GM23338 (cell line): ENCODE measurements at regions not wholly inside any gene's neighbourhood (a gene's known extent, or its start where the extent isn't known, plus 50 kb on each side); places are given as distances from the start of the nearest gene placed in this dataset.

Experiments used
- ATAC-seq: fragments of 200-7000 bp; cut with Tn5 transposase; 3 replicates; pipeline ENCODE4 v1.9.1; 2020
- DNase-seq: peaks from one replicate; pipeline ENCODE4 v3.0.0-alpha.2; 2015; ENCODE audit warnings: low spot score
- H2AFZ ChIP-seq: fragments of 200-600 bp; sonication (generic); 2 replicates; pipeline ENCODE4 v1.8.0; 2016; ENCODE audit warnings: antibody characterized with exemption, mild to moderate bottlenecking, moderate library complexity
- H3F3A ChIP-seq: fragments of 200-600 bp; sonication (generic); replicated peaks from 2 replicates; pipeline ENCODE4 v1.8.0; 2017; ENCODE audit warnings: antibody characterized with exemption, mixed run types, low read depth
- H3K27ac ChIP-seq: fragments of 200-600 bp; sonication (generic); 2 replicates; pipeline ENCODE4 v1.6.1; 2016; ENCODE audit warnings: low read depth
- H3K27me3 ChIP-seq: fragments of 200-600 bp; sonication (generic); 2 replicates; pipeline ENCODE4 v1.8.0; 2016; ENCODE audit warnings: mild to moderate bottlenecking, mixed run types, moderate library complexity; ENCODE audit not compliant: insufficient read depth
- H3K36me3 ChIP-seq: fragments of 200-600 bp; sonication (generic); 2 replicates; pipeline ENCODE4 v1.8.0; 2016; ENCODE audit warnings: mild to moderate bottlenecking; ENCODE audit not compliant: insufficient read depth
- H3K4me1 ChIP-seq: fragments of 200-600 bp; sonication (generic); 2 replicates; pipeline ENCODE4 v1.8.0; 2016; ENCODE audit warnings: mild to moderate bottlenecking, moderate library complexity; ENCODE audit not compliant: insufficient read depth
- H3K4me2 ChIP-seq: fragments of 200-600 bp; sonication (generic); 2 replicates; pipeline ENCODE4 v1.7.1; 2017; ENCODE audit warnings: mixed run types
- H3K4me3 ChIP-seq: fragments of 200-600 bp; sonication (generic); 2 replicates; pipeline ENCODE4 v1.6.1; 2016; ENCODE audit warnings: mixed run types
- H3K79me2 ChIP-seq: fragments of 200-600 bp; sonication (generic); replicated peaks from 2 replicates; pipeline ENCODE4 v1.8.0; 2017; ENCODE audit warnings: mild to moderate bottlenecking; ENCODE audit not compliant: insufficient read depth
- H3K9me2 ChIP-seq: fragments of 200-600 bp; sonication (generic); 2 replicates; pipeline ENCODE4 v1.8.0; 2017; ENCODE audit not compliant: insufficient read depth
- H4K20me1 ChIP-seq: fragments of 200-600 bp; sonication (generic); replicated peaks from 2 replicates; pipeline ENCODE4 v1.8.0; 2017; ENCODE audit warnings: mild to moderate bottlenecking; ENCODE audit not compliant: insufficient read depth
- H3K27ac Mint-ChIP-seq: 2 replicates; pipeline ENCODE4 v1.8.0; 2020; ENCODE audit warnings: inconsistent platforms, mild to moderate bottlenecking, moderate library complexity, mixed read lengths
- H3K27me3 Mint-ChIP-seq: 3 replicates; pipeline ENCODE4 v1.8.0; 2022; ENCODE audit warnings: low read depth, mild to moderate bottlenecking, moderate library complexity, mixed read lengths, inconsistent platforms; ENCODE audit not compliant: insufficient read depth, poor library complexity
- H3K36me3 Mint-ChIP-seq: 3 replicates; pipeline ENCODE4 v1.8.0; 2021; ENCODE audit warnings: low read depth, mild to moderate bottlenecking, inconsistent platforms, moderate library complexity, mixed read lengths
- H3K4me1 Mint-ChIP-seq: 3 replicates; pipeline ENCODE4 v1.8.0; 2020; ENCODE audit warnings: mild to moderate bottlenecking, inconsistent platforms, mixed read lengths
- H3K4me3 Mint-ChIP-seq: 3 replicates; pipeline ENCODE4 v1.8.0; 2021; ENCODE audit warnings: moderate library complexity, mild to moderate bottlenecking, inconsistent platforms, mixed read lengths
- H3K9me3 Mint-ChIP-seq: 3 replicates; pipeline ENCODE4 v1.8.0; 2020; ENCODE audit warnings: moderate library complexity, mild to moderate bottlenecking, inconsistent platforms, mixed read lengths
- CREB1 ChIP-seq: fragments of 250-450 bp; sonication (Bioruptor Pico); IDR thresholded peaks from 2 replicates; pipeline ENCODE4 v1.5.0; 2020; ENCODE audit warnings: low read depth, mild to moderate bottlenecking, moderate library complexity
- EZH2 ChIP-seq: fragments of 200-600 bp; sonication (generic); IDR thresholded peaks from one replicate; pipeline ENCODE4 v1.8.0; 2017; ENCODE audit warnings: antibody characterized with exemption, mild to moderate bottlenecking, low read depth; ENCODE audit not compliant: unreplicated experiment
- EZH2phosphoT487 ChIP-seq: fragments of 200-600 bp; sonication (generic); IDR thresholded peaks from one replicate; pipeline ENCODE4 v1.8.1; 2018; ENCODE audit warnings: antibody characterized with exemption; ENCODE audit not compliant: unreplicated experiment
- JUNB ChIP-seq: IDR thresholded peaks from one replicate; pipeline ENCODE4 v1.6.1; 2016; ENCODE audit warnings: antibody characterized with exemption; ENCODE audit not compliant: unreplicated experiment
- NANOG ChIP-seq: IDR thresholded peaks from 2 replicates; pipeline ENCODE4 v1.6.1; 2016; ENCODE audit warnings: antibody characterized with exemption, borderline replicate concordance
- ZNF331 ChIP-seq: fragments of 250-450 bp; sonication (Bioruptor Pico); IDR thresholded peaks from 2 replicates; pipeline ENCODE4 v1.5.0; 2020; ENCODE audit warnings: low read depth, mild to moderate bottlenecking, moderate library complexity
- TF ChIP-seq, protein P1 (sequence below): IDR thresholded peaks from one replicate; pipeline ENCODE4 v1.6.1; 2018; ENCODE audit warnings: antibody characterized with exemption; ENCODE audit not compliant: unreplicated experiment
- TF ChIP-seq, protein P2 (sequence below): IDR thresholded peaks from 2 replicates; pipeline ENCODE4 v1.6.1; 2016; ENCODE audit warnings: antibody characterized with exemption
- TF ChIP-seq, protein P3 (sequence below): fragments of 250-450 bp; sonication (Bioruptor Pico); IDR thresholded peaks from 2 replicates; pipeline ENCODE4 v1.5.0; 2020; ENCODE audit warnings: mild to moderate bottlenecking, moderate library complexity

DNA sequence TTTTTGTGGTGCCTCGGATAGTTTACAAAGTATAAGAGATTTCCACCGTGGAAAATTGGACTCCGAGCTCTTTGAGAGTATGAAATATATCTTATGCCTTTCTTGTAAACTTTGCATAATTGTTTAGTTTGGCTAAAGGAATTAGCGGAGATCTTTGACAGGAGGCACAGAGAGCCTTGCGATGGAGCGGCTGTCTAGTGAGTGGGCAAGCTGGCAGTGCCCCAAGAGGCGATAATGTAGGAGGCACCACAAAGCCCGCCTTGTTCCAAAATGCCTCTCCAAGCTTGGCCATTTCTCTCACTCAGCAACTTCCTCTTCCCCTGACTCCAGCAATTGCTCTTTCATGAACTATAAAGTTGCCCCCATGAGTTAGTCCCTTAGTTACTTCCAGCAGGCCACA, 270.1 kb upstream of the PRICKLE1 start:
- Histone ChIP-seq H4K20me1 (no peaks in the 10 kb centered on the region), H3F3A (no peaks in the 10 kb centered on the region), H3K27me3 (no peaks in the 10 kb centered on the region), H3K4me3 (no peak overlapping the region), H3K4me1 (no peaks in the 10 kb centered on the region), H3K9me2 (no peaks in the 10 kb centered on the region), H3K27ac (no peak overlapping the region), H3K4me2 (no peak overlapping the region), H3K36me3 (no peaks in the 10 kb centered on the region; the same call in 1 of the 2 replicates), H2AFZ (no peak overlapping the region), H3K79me2 (no peaks in the 10 kb centered on the region)
- H3K9me3 Mint-ChIP-seq: no peaks in the 10 kb centered on the region
- H3K36me3 Mint-ChIP-seq: no peaks in the 10 kb centered on the region
- DNase-seq: no peak
- TF ChIP-seq EZH2 (no peak), EZH2phosphoT487 (no peak), ZNF331 (CRISPR knock-in tag) (no peak), NANOG (no peak), CREB1 (CRISPR knock-in tag) (no peak), JUNB (no peak)
- TF ChIP-seq, protein P1, sequence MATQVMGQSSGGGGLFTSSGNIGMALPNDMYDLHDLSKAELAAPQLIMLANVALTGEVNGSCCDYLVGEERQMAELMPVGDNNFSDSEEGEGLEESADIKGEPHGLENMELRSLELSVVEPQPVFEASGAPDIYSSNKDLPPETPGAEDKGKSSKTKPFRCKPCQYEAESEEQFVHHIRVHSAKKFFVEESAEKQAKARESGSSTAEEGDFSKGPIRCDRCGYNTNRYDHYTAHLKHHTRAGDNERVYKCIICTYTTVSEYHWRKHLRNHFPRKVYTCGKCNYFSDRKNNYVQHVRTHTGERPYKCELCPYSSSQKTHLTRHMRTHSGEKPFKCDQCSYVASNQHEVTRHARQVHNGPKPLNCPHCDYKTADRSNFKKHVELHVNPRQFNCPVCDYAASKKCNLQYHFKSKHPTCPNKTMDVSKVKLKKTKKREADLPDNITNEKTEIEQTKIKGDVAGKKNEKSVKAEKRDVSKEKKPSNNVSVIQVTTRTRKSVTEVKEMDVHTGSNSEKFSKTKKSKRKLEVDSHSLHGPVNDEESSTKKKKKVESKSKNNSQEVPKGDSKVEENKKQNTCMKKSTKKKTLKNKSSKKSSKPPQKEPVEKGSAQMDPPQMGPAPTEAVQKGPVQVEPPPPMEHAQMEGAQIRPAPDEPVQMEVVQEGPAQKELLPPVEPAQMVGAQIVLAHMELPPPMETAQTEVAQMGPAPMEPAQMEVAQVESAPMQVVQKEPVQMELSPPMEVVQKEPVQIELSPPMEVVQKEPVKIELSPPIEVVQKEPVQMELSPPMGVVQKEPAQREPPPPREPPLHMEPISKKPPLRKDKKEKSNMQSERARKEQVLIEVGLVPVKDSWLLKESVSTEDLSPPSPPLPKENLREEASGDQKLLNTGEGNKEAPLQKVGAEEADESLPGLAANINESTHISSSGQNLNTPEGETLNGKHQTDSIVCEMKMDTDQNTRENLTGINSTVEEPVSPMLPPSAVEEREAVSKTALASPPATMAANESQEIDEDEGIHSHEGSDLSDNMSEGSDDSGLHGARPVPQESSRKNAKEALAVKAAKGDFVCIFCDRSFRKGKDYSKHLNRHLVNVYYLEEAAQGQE: no peak
- TF ChIP-seq, protein P2, sequence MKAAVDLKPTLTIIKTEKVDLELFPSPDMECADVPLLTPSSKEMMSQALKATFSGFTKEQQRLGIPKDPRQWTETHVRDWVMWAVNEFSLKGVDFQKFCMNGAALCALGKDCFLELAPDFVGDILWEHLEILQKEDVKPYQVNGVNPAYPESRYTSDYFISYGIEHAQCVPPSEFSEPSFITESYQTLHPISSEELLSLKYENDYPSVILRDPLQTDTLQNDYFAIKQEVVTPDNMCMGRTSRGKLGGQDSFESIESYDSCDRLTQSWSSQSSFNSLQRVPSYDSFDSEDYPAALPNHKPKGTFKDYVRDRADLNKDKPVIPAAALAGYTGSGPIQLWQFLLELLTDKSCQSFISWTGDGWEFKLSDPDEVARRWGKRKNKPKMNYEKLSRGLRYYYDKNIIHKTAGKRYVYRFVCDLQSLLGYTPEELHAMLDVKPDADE: no peak
- TF ChIP-seq, protein P3, sequence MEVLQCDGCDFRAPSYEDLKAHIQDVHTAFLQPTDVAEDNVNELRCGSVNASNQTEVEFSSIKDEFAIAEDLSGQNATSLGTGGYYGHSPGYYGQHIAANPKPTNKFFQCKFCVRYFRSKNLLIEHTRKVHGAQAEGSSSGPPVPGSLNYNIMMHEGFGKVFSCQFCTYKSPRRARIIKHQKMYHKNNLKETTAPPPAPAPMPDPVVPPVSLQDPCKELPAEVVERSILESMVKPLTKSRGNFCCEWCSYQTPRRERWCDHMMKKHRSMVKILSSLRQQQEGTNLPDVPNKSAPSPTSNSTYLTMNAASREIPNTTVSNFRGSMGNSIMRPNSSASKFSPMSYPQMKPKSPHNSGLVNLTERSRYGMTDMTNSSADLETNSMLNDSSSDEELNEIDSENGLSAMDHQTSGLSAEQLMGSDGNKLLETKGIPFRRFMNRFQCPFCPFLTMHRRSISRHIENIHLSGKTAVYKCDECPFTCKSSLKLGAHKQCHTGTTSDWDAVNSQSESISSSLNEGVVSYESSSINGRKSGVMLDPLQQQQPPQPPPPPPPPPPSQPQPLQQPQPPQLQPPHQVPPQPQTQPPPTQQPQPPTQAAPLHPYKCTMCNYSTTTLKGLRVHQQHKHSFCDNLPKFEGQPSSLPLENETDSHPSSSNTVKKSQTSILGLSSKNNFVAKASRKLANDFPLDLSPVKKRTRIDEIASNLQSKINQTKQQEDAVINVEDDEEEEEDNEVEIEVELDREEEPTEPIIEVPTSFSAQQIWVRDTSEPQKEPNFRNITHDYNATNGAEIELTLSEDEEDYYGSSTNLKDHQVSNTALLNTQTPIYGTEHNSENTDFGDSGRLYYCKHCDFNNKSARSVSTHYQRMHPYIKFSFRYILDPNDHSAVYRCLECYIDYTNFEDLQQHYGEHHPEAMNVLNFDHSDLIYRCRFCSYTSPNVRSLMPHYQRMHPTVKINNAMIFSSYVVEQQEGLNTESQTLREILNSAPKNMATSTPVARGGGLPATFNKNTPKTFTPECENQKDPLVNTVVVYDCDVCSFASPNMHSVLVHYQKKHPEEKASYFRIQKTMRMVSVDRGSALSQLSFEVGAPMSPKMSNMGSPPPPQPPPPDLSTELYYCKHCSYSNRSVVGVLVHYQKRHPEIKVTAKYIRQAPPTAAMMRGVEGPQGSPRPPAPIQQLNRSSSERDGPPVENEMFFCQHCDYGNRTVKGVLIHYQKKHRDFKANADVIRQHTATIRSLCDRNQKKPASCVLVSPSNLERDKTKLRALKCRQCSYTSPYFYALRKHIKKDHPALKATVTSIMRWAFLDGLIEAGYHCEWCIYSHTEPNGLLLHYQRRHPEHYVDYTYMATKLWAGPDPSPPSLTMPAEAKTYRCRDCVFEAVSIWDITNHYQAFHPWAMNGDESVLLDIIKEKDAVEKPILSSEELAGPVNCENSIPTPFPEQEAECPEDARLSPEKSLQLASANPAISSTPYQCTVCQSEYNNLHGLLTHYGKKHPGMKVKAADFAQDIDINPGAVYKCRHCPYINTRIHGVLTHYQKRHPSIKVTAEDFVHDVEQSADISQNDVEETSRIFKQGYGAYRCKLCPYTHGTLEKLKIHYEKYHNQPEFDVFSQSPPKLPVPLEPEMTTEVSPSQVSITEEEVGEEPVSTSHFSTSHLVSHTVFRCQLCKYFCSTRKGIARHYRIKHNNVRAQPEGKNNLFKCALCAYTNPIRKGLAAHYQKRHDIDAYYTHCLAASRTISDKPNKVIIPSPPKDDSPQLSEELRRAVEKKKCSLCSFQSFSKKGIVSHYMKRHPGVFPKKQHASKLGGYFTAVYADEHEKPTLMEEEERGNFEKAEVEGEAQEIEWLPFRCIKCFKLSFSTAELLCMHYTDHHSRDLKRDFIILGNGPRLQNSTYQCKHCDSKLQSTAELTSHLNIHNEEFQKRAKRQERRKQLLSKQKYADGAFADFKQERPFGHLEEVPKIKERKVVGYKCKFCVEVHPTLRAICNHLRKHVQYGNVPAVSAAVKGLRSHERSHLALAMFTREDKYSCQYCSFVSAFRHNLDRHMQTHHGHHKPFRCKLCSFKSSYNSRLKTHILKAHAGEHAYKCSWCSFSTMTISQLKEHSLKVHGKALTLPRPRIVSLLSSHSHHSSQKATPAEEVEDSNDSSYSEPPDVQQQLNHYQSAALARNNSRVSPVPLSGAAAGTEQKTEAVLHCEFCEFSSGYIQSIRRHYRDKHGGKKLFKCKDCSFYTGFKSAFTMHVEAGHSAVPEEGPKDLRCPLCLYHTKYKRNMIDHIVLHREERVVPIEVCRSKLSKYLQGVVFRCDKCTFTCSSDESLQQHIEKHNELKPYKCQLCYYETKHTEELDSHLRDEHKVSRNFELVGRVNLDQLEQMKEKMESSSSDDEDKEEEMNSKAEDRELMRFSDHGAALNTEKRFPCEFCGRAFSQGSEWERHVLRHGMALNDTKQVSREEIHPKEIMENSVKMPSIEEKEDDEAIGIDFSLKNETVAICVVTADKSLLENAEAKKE (CRISPR knock-in tag): no peak
- no peaks in the 10 kb centered on the region for H3K4me1 Mint-ChIP-seq
- H3K27me3 Mint-ChIP-seq: no peaks in the 10 kb centered on the region
- no peak for ATAC-seq
- H3K4me3 Mint-ChIP-seq: no peak overlapping the region
- H3K27ac Mint-ChIP-seq: no peak overlapping the region
